Liver (tissue), 3 donors: ENCODE measurements at regions not wholly inside any gene's neighbourhood (a gene's known extent, or its start where the extent isn't known, plus 50 kb on each side); places are given as distances from the start of the nearest gene placed in this dataset.
"Not testable (repeated sequence)": the region's sequence is repeated elsewhere in the genome, so short reads cannot be mapped to it uniquely, and the experiment has no call there.

ENCODE experiments used
- ATF3 ChIP-seq: IDR thresholded peaks from 2 replicates; pipeline ENCODE4 v1.6.1; 2016; ENCODE audit warnings: antibody characterized with exemption
- CTCF ChIP-seq: fragments of 150-350 bp; IDR thresholded peaks from 2 replicates; pipeline ENCODE4 v1.5.1; 2017; ENCODE audit warnings: improper control_type of control experiment, low read depth, low read length; ENCODE audit not compliant: missing input control
- EGR1 ChIP-seq, 2 donors: IDR thresholded peaks; 2 replicates each; pipeline ENCODE4 v1.6.1; 2016 to 2018; ENCODE audit warnings: antibody characterized with exemption in 2 of 2, low read depth in 2 of 2
- GABPA ChIP-seq, 2 donors: IDR thresholded peaks in 1 of 2; conservative IDR thresholded peaks in 1 of 2; 2 replicates each; pipeline ENCODE4 v1.6.1; 2016; ENCODE audit warnings: antibody characterized with exemption in 2 of 2, mild to moderate bottlenecking in 1 of 2, moderate library complexity in 1 of 2
- JUND ChIP-seq, 2 donors: IDR thresholded peaks; 2 replicates each; pipeline ENCODE4 v1.6.1; 2016; ENCODE audit warnings: antibody characterized with exemption in 2 of 2
- RAD21 ChIP-seq, 2 donors: IDR thresholded peaks; 2 replicates each; pipeline ENCODE4 v1.6.1; 2016; ENCODE audit warnings: antibody characterized with exemption in 2 of 2, mild to moderate bottlenecking in 2 of 2
- REST ChIP-seq: IDR thresholded peaks from 2 replicates; pipeline ENCODE4 v1.6.1; 2016; ENCODE audit warnings: antibody characterized with exemption, mild to moderate bottlenecking
- YY1 ChIP-seq: IDR thresholded peaks from 2 replicates; pipeline ENCODE4 v1.6.1; 2016; ENCODE audit warnings: antibody characterized with exemption, mild to moderate bottlenecking
- ZBTB33 ChIP-seq: IDR thresholded peaks from 2 replicates; pipeline ENCODE4 v1.6.1; 2016; ENCODE audit warnings: antibody characterized with exemption
- donor health status: healthy.
- donor health status: healthy.

GRCh38 chr16:29259635-29260457 lies 146.7 kb downstream of the NPIPB11 start:
- not testable (repeated sequence) for TF ChIP-seq CTCF; YY1; JUND (IDR thresholded peaks at IDR 0.05); ZBTB33; GABPA (IDR thresholded peaks at IDR 0.05 in 1 of 2, conservative IDR thresholded peaks at IDR 0.05 in 1 of 2); EGR1 (IDR thresholded peaks at IDR 0.05; ENCODE audit: low read depth in 2 of 2); ATF3
- TF ChIP-seq RAD21 (IDR thresholded peaks at IDR 0.05) (peak in 1 of 2 donors; percentile 41), REST (peak; percentile 23)
